ENCODE measurements at regions not wholly inside any gene's neighbourhood (a gene's known extent, or its start where the extent isn't known, plus 50 kb on each side); places are given as distances from the start of the nearest gene placed in this dataset.

GRCh38 chr20:41716911-41717310 is 98.7 kb upstream of the CHD6 start:
- Mint-ChIP-seq H3K27me3 (peaks cover 14% of the 10 kb centered on the region), H3K4me1 (no peaks in the 10 kb centered on the region), H3K4me3 (no peak overlapping the region), H3K9me3 (peaks cover 4% of the 10 kb centered on the region), H3K36me3 (ENCODE audit: low read depth) (no peaks in the 10 kb centered on the region), H3K27ac (no peak overlapping the region)
- intact Hi-C loops (cut with micrococcal nuclease) = no loop called here
- no peak for DNase-seq
- ChIA-PET CTCF (no interaction called here), POLR2A (no interaction called here)
- no peak for ATAC-seq (ENCODE audit: low read depth)
- no peak for TF ChIP-seq CTCF (IDR thresholded peaks at IDR 0.05)

GRCh38 chr20:41716436-41716835 is 98.3 kb upstream of the CHD6 start:
- intact Hi-C loops (cut with micrococcal nuclease) = no loop called here
- Mint-ChIP-seq H3K4me1 (no peaks in the 10 kb centered on the region), H3K4me3 (no peak overlapping the region), H3K9me3 (peaks cover 4% of the 10 kb centered on the region), H3K27ac (no peak overlapping the region), H3K27me3 (peaks cover 14% of the 10 kb centered on the region), H3K36me3 (ENCODE audit: low read depth) (no peaks in the 10 kb centered on the region)
- ChIA-PET CTCF (no interaction called here), POLR2A (no interaction called here)
- no peak for TF ChIP-seq CTCF (IDR thresholded peaks at IDR 0.05)
- ATAC-seq (ENCODE audit: low read depth) (no peak), DNase-seq (no peak)

GRCh38 chr20:41715526-41715925 is 97.3 kb upstream of the CHD6 start:
- no peaks in the 10 kb centered on the region for H3K4me1 Mint-ChIP-seq
- no peaks in the 10 kb centered on the region for H3K36me3 Mint-ChIP-seq (ENCODE audit: low read depth)
- TF ChIP-seq CTCF (IDR thresholded peaks at IDR 0.05) = no peak
- ChIA-PET CTCF (interaction anchor here (0.9 kb wide), 1 partner anchor 17 kb away, joined by 3 read pairs; no protein-coding TSS in a partner anchor), POLR2A (interaction anchor here (0.6 kb wide), 1 partner anchor 372 kb away, joined by 5 read pairs; no protein-coding TSS in a partner anchor)
- ATAC-seq (ENCODE audit: low read depth) (no peak), DNase-seq (no peak)
- peaks cover 4% of the 10 kb centered on the region for H3K9me3 Mint-ChIP-seq
- H3K27ac Mint-ChIP-seq = no peak overlapping the region
- H3K4me3 Mint-ChIP-seq = no peak overlapping the region
- H3K27me3 Mint-ChIP-seq = peaks cover 19% of the 10 kb centered on the region
- intact Hi-C loops (cut with micrococcal nuclease) = no loop called here

- intact Hi-C loops (cut with micrococcal nuclease) = no loop called here
- DNase-seq = no peak
- ChIA-PET CTCF (no interaction called here), POLR2A (no interaction called here)
- no peak for ATAC-seq (ENCODE audit: low read depth)
- Mint-ChIP-seq H3K4me1 (no peaks in the 10 kb centered on the region), H3K27ac (no peak overlapping the region), H3K36me3 (ENCODE audit: low read depth) (no peaks in the 10 kb centered on the region), H3K4me3 (no peak overlapping the region), H3K27me3 (peaks cover 20% of the 10 kb centered on the region), H3K9me3 (peaks cover 4% of the 10 kb centered on the region)
- no peak for TF ChIP-seq CTCF (IDR thresholded peaks at IDR 0.05)
Observed at GRCh38 chr20:41714030-41714429, 95.9 kb upstream of the CHD6 start.

GRCh38 chr20:41704896-41705295 is 86.7 kb upstream of the CHD6 start:
- DNase-seq (no peak), ATAC-seq (ENCODE audit: low read depth) (no peak)
- Mint-ChIP-seq H3K4me1 (no peaks in the 10 kb centered on the region), H3K36me3 (ENCODE audit: low read depth) (no peaks in the 10 kb centered on the region), H3K27ac (no peak overlapping the region), H3K9me3 (no peaks in the 10 kb centered on the region), H3K27me3 (peaks cover 3% of the 10 kb centered on the region), H3K4me3 (no peak overlapping the region)
- intact Hi-C loops (cut with micrococcal nuclease) = no loop called here
- ChIA-PET POLR2A (no interaction called here), CTCF (no interaction called here)
- no peak for TF ChIP-seq CTCF (IDR thresholded peaks at IDR 0.05)

Measured in activated B cell treated with CpG ODN at 0.5 μM for 24 hours (primary cell).